Gastrocnemius medialis (tissue), 4 donors: ENCODE measurements at regions not wholly inside any gene's neighbourhood (a gene's known extent, or its start where the extent isn't known, plus 50 kb on each side); places are given as distances from the start of the nearest gene placed in this dataset.

Source experiments
- ATAC-seq, 2 donors: fragments of 150-250 bp; one replicate each; pipeline ENCODE4 v1.9.1; 2016
- DNase-seq, 2 donors: peaks; one replicate each; pipeline ENCODE4 v3.0.0-alpha.2; 2019
- H3K27ac ChIP-seq, 4 donors: fragments of 200-600 bp; sonication (generic); 1 replicate in 1 of 4; 2 replicates in 3 of 4; pipeline ENCODE4 v1.5.1; 2016 to 2018; ENCODE audit warnings: mild to moderate bottlenecking in 2 of 4, moderate library complexity in 1 of 4
- H3K27me3 ChIP-seq, 3 donors: fragments of 200-600 bp; sonication (generic) in 2 of 3; 1 replicate in 1 of 3; 2 replicates in 2 of 3; pipeline versions ENCODE4 v1.5.1 to v1.6.0; 2016 to 2019; ENCODE audit warnings: mild to moderate bottlenecking in 1 of 3, moderate library complexity in 1 of 3
- H3K36me3 ChIP-seq, 2 donors: fragments of 200-600 bp; sonication (generic) in 1 of 2; one replicate each; pipeline ENCODE4 v1.5.1; 2017 to 2018
- H3K4me1 ChIP-seq, 2 donors: fragments of 200-600 bp; sonication (generic) in 1 of 2; one replicate each; pipeline ENCODE4 v1.5.1; 2016 to 2017; ENCODE audit warnings: mild to moderate bottlenecking in 2 of 2
- H3K4me3 ChIP-seq, 4 donors: fragments of 200-600 bp; sonication (generic) in 3 of 4; 1 replicate in 1 of 4; 2 replicates in 3 of 4; pipeline ENCODE4 v1.5.1; 2016 to 2019; ENCODE audit warnings: mild to moderate bottlenecking in 2 of 4
- H3K9me3 ChIP-seq, 3 donors: fragments of 200-600 bp; sonication (generic) in 2 of 3; 1 replicate in 1 of 3; 2 replicates in 2 of 3; pipeline ENCODE4 v1.5.1; 2016 to 2019
- POLR2A ChIP-seq, 2 donors: fragments of 450-650 bp; IDR thresholded peaks; one replicate each; pipeline ENCODE4 v1.6.1; 2017; ENCODE audit warnings: antibody characterized with exemption in 2 of 2, mild to moderate bottlenecking in 2 of 2, moderate library complexity in 2 of 2
- in situ Hi-C, 4 donors: fragments of 200-750 bp; cut with MboI; loops; one replicate each; pipeline versions ENCODE4 v1.15.0 to v1.8.0; 2017; ENCODE audit warnings: low sequenced_read_pairs in 4 of 4
- intact Hi-C: fragments of 100-400 bp; cut with DNase I; formaldehyde crosslinking; loops from one replicate; pipeline ENCODE4 v1.15.1; 2023; ENCODE audit warnings: low total_unique reads
- TF ChIP-seq, protein P1 (sequence below), 5 experiments: fragments of 450-650 bp in 3 of 5; fragments of 200-600 bp in 2 of 5; sonication (generic) in 2 of 5; IDR thresholded peaks in 4 of 5; conservative IDR thresholded peaks in 1 of 5; 1 replicate in 4 of 5; 2 replicates in 1 of 5; pipeline ENCODE4 v1.5.1; 2016 to 2019; ENCODE audit warnings: antibody characterized with exemption in 5 of 5, mild to moderate bottlenecking in 3 of 5, moderate library complexity in 3 of 5

GRCh38 chr16:54465063-54465462, 178.5 kb upstream of the IRX3 start:
- Histone ChIP-seq H3K4me1 (no peaks in the 10 kb centered on the region), H3K36me3 (no peaks in the 10 kb centered on the region), H3K27ac (no peak overlapping the region), H3K4me3 (no peak overlapping the region), H3K27me3 (peaks cover 0 to 3% (median 0%) of the 10 kb centered on the region in 3 donors), H3K9me3 (no peaks in the 10 kb centered on the region)
- ATAC-seq (no peak), DNase-seq (no peak)
- TF ChIP-seq, protein P1, sequence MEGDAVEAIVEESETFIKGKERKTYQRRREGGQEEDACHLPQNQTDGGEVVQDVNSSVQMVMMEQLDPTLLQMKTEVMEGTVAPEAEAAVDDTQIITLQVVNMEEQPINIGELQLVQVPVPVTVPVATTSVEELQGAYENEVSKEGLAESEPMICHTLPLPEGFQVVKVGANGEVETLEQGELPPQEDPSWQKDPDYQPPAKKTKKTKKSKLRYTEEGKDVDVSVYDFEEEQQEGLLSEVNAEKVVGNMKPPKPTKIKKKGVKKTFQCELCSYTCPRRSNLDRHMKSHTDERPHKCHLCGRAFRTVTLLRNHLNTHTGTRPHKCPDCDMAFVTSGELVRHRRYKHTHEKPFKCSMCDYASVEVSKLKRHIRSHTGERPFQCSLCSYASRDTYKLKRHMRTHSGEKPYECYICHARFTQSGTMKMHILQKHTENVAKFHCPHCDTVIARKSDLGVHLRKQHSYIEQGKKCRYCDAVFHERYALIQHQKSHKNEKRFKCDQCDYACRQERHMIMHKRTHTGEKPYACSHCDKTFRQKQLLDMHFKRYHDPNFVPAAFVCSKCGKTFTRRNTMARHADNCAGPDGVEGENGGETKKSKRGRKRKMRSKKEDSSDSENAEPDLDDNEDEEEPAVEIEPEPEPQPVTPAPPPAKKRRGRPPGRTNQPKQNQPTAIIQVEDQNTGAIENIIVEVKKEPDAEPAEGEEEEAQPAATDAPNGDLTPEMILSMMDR (IDR thresholded peaks at IDR 0.05 in 4 of 5, conservative IDR thresholded peaks at IDR 0.05 in 1 of 5) = no peak
- TF ChIP-seq POLR2A (IDR thresholded peaks at IDR 0.05) = no peak
- intact Hi-C loops (no loop called here), in situ Hi-C loops (loop anchor here in 1 of 4 donors (10.0 kb wide), 1 partner anchor 60 kb away; no protein-coding TSS in a partner anchor)

DNA sequence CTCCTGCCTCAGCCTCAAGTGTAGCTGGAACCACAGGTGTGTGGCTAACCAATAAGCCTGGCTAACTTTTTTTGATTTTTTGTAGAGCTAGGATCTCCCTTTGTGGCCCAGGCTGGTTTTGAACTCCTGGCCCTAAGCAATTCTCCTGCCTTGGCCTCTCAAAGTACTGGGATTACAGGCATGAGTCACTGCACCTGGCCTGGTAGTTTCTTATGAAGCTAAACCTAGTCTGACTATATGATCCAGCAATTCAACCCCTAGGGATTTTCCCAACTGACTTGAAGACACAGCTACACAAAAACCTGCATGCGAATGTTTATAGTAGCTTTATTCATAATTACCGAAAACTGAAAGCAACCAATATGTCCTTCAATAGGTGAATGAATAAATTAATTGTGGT, 176.2 kb upstream of the IRX3 start:
- Histone ChIP-seq H3K9me3 (no peaks in the 10 kb centered on the region), H3K27ac (no peak overlapping the region), H3K36me3 (no peaks in the 10 kb centered on the region), H3K27me3 (peaks cover 0 to 4% (median 3%) of the 10 kb centered on the region in 3 donors), H3K4me1 (peaks cover 0 to 3% of the 10 kb centered on the region in 2 donors), H3K4me3 (no peak overlapping the region)
- in situ Hi-C loops = loop anchor here in 1 of 4 donors (10.0 kb wide), 1 partner anchor 58 kb away; no protein-coding TSS in a partner anchor
- TF ChIP-seq, protein P1 (IDR thresholded peaks at IDR 0.05 in 4 of 5, conservative IDR thresholded peaks at IDR 0.05 in 1 of 5) = no peak
- no peak for TF ChIP-seq POLR2A (IDR thresholded peaks at IDR 0.05)
- no peak for DNase-seq
- intact Hi-C loops = no loop called here
- no peak for ATAC-seq

- Histone ChIP-seq H3K27me3 (peaks cover 0 to 4% (median 3%) of the 10 kb centered on the region in 3 donors), H3K4me1 (peaks cover 0 to 3% of the 10 kb centered on the region in 2 donors), H3K27ac (no peak overlapping the region), H3K9me3 (no peaks in the 10 kb centered on the region), H3K36me3 (no peaks in the 10 kb centered on the region), H3K4me3 (no peak overlapping the region)
- intact Hi-C loops (no loop called here), in situ Hi-C loops (loop anchor here in 1 of 4 donors (10.0 kb wide), 1 partner anchor 57 kb away; no protein-coding TSS in a partner anchor)
- TF ChIP-seq, protein P1 (IDR thresholded peaks at IDR 0.05 in 4 of 5, conservative IDR thresholded peaks at IDR 0.05 in 1 of 5) = no peak
- no peak for TF ChIP-seq POLR2A (IDR thresholded peaks at IDR 0.05)
- DNase-seq (no peak), ATAC-seq (no peak)
Observed at GRCh38 chr16:54462151-54462651, 175.6 kb upstream of the IRX3 start.

DNA sequence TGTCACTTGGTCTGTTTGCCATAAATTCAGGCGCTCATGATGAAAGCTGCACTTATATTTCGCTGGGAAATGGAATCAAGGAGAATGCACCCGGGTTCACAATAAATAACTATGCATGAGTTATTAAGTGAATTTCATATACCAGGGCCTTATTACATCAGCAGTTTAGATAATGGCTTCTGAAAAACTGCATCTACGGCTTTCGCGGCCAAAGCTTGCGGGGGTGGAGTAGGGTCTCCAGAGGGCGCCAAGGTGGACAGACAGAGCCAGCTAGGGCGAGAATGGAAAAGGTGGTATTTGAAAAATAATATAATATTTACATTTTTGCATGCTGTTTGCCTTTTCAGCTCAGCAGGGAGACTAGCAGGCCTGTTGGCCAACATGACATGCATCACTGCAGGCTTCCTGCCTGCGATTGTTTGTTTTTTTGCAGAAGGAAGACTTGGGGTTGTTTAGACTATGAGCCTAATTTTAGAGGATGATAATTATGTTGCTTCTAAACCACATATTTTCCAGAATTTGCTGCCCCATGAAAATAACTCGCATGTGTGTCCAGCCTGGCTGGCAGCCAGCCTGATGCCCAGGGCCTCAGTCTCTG, 173.8 kb upstream of the IRX3 start:
- in situ Hi-C loops (loop anchor here in 1 of 4 donors (10.0 kb wide), 1 partner anchor 56 kb away; no protein-coding TSS in a partner anchor), intact Hi-C loops (no loop called here)
- H3K36me3 ChIP-seq = no peaks in the 10 kb centered on the region

More for the DNA sequence above, 173.8 kb upstream of the IRX3 start:
- Histone ChIP-seq H3K27ac (no peak overlapping the region), H3K27me3 (peaks cover 0 to 4% (median 3%) of the 10 kb centered on the region in 3 donors), H3K9me3 (no peaks in the 10 kb centered on the region), H3K4me1 (peaks cover 0 to 3% of the 10 kb centered on the region in 2 donors), H3K4me3 (no peak overlapping the region)
- ATAC-seq (no peak), DNase-seq (no peak)
- no peak for TF ChIP-seq POLR2A (IDR thresholded peaks at IDR 0.05)
- TF ChIP-seq, protein P1 (IDR thresholded peaks at IDR 0.05 in 4 of 5, conservative IDR thresholded peaks at IDR 0.05 in 1 of 5) = no peak
